Tibial artery (tissue), 4 donors: ENCODE measurements at regions not wholly inside any gene's neighbourhood (a gene's known extent, or its start where the extent isn't known, plus 50 kb on each side); places are given as distances from the start of the nearest gene placed in this dataset.

ENCODE experiments used
- DNase-seq, 2 donors: peaks; one replicate each; pipeline ENCODE4 v3.0.0-alpha.2; 2019
- H3K27ac ChIP-seq, 2 donors: fragments of 200-600 bp; sonication (generic) in 1 of 2; 1 replicate in 1 of 2; 2 replicates in 1 of 2; pipeline ENCODE4 v1.5.1; 2018 to 2019; ENCODE audit warnings: mild to moderate bottlenecking in 1 of 2
- H3K27me3 ChIP-seq, 2 donors: fragments of 200-600 bp; sonication (generic) in 1 of 2; one replicate each; pipeline versions ENCODE4 v1.5.1 to v1.6.0; 2016 to 2019
- H3K36me3 ChIP-seq, 3 donors: fragments of 200-600 bp; sonication (generic) in 2 of 3; one replicate each; pipeline ENCODE4 v1.5.1; 2016 to 2019; ENCODE audit warnings: mild to moderate bottlenecking in 2 of 3
- H3K4me1 ChIP-seq, 4 donors: fragments of 200-600 bp; sonication (generic) in 2 of 4; 1 replicate in 3 of 4; 2 replicates in 1 of 4; pipeline ENCODE4 v1.5.1; 2016 to 2019
- H3K4me3 ChIP-seq, 2 donors: fragments of 200-600 bp; sonication (generic) in 1 of 2; 1 replicate in 1 of 2; 2 replicates in 1 of 2; pipeline ENCODE4 v1.5.1; 2018 to 2019; ENCODE audit warnings: mild to moderate bottlenecking in 2 of 2
- H3K9me3 ChIP-seq, 3 donors: fragments of 200-600 bp; sonication (generic) in 1 of 3; one replicate each; pipeline ENCODE4 v1.5.1; 2016 to 2019
- CTCF ChIP-seq, 2 experiments: fragments of 200-600 bp in 1 of 2; fragments of 450-650 bp in 1 of 2; IDR thresholded peaks; one replicate each; pipeline ENCODE4 v1.5.1; 2017 to 2019; ENCODE audit warnings: antibody characterized with exemption in 2 of 2, mild to moderate bottlenecking in 1 of 2, moderate library complexity in 1 of 2
- intact Hi-C: fragments of 100-400 bp; cut with DNase I; formaldehyde crosslinking; loops from one replicate; pipeline ENCODE4 v1.15.0; 2023; ENCODE audit warnings: low total_unique reads

DNA sequence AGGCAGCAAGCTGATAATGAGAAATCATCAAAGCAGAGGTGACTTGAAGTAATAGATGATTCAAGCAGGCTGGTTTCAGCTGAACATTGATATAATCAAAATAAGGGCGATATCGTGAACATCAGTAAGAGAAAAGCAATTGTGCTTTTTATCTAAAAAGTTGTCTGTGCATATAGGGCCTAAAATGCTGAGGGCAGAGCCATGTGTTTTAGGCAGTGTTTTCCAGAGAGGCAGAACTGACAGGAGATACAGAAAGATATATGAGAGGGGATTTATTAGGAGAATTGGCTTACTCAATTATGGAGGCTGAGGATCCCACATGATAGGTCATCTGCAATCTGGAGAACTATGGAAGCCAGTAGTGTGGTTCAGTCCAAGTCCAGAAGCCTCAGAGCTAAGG lies 136.5 kb upstream of the NPY2R start:
- intact Hi-C loops, result no loop called here
- Histone ChIP-seq H3K4me3 (no peak overlapping the region), H3K36me3 (no peaks in the 10 kb centered on the region), H3K4me1 (peaks cover 0 to 7% (median 2%) of the 10 kb centered on the region in 4 donors), H3K27ac (no peak overlapping the region), H3K9me3 (no peaks in the 10 kb centered on the region), H3K27me3 (no peaks in the 10 kb centered on the region)
- no peak for TF ChIP-seq CTCF (IDR thresholded peaks at IDR 0.05)
- DNase-seq, result no peak

- intact Hi-C loops, result no loop called here
- Histone ChIP-seq H3K27ac (no peak overlapping the region), H3K9me3 (no peaks in the 10 kb centered on the region), H3K27me3 (no peaks in the 10 kb centered on the region), H3K36me3 (no peaks in the 10 kb centered on the region), H3K4me3 (no peak overlapping the region), H3K4me1 (peaks cover 0 to 7% (median 2%) of the 10 kb centered on the region in 4 donors)
- TF ChIP-seq CTCF (IDR thresholded peaks at IDR 0.05), result no peak
- DNase-seq, result no peak
These were observed 136.0 kb upstream of the NPY2R start for GRCh38 chr4:155072417-155072816.

GRCh38 chr4:155073852-155074251 lies 134.6 kb upstream of the NPY2R start:
- Histone ChIP-seq H3K9me3 (no peaks in the 10 kb centered on the region), H3K4me3 (no peak overlapping the region), H3K36me3 (no peaks in the 10 kb centered on the region), H3K27ac (no peak overlapping the region), H3K4me1 (peaks cover 0 to 7% (median 2%) of the 10 kb centered on the region in 4 donors), H3K27me3 (no peaks in the 10 kb centered on the region)
- intact Hi-C loops, result no loop called here
- DNase-seq, result no peak
- TF ChIP-seq CTCF (IDR thresholded peaks at IDR 0.05), result no peak

GRCh38 chr4:155076256-155076785 lies 132.1 kb upstream of the NPY2R start:
- DNase-seq, result no peak
- H3K27me3 ChIP-seq, result no peaks in the 10 kb centered on the region
- no peak for TF ChIP-seq CTCF (IDR thresholded peaks at IDR 0.05)
- no peaks in the 10 kb centered on the region for H3K9me3 ChIP-seq
- peaks cover 0 to 7% (median 2%) of the 10 kb centered on the region in 4 donors for H3K4me1 ChIP-seq
- no peak overlapping the region for H3K27ac ChIP-seq
- intact Hi-C loops, result no loop called here
- no peak overlapping the region for H3K4me3 ChIP-seq
- H3K36me3 ChIP-seq, result no peaks in the 10 kb centered on the region

DNA sequence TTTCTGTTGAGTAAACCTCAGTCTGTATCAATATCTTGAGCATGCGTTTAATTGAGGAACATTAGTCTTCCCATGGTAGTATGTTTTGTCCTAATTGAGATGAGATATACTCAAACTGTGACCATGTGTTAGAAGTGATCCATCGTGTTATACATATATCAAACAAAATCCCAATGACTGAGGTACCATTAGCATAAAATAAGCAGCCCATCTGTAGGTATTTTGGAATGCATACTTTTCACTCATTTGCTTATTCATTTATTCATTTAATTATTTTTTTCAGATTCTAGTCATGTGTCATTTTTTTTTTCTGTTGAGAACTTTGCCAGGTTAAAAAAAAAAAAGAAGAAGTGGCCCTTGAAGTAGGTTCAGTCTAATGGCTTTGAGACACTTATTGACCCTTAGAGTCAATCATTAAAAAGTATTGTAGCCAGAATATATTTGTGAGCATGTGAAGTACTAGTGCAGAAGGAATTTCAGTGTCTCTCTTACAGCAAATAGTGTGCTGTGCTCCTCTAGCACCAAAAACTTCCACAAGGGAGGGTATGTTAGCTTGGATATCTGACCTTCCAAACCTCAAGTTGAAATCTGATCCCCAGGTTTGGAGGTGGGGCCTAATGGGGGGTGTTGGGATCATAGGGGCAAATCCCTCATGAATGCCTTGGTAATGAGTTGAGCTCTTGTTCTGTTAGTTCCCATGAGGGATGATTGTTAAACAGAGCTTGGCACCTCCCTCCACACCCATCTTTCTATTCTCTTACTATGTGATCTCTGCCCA lies 130.8 kb upstream of the NPY2R start:
- H3K27me3 ChIP-seq, result no peaks in the 10 kb centered on the region
- intact Hi-C loops, result no loop called here
- peaks cover 0 to 7% (median 2%) of the 10 kb centered on the region in 4 donors for H3K4me1 ChIP-seq
- H3K4me3 ChIP-seq, result no peak overlapping the region
- no peak overlapping the region for H3K27ac ChIP-seq
- H3K9me3 ChIP-seq, result no peaks in the 10 kb centered on the region
- no peak for DNase-seq
- H3K36me3 ChIP-seq, result no peaks in the 10 kb centered on the region
- no peak for TF ChIP-seq CTCF (IDR thresholded peaks at IDR 0.05)
